OCI-LY1 (cell line): ENCODE measurements at regions not wholly inside any gene's neighbourhood (a gene's known extent, or its start where the extent isn't known, plus 50 kb on each side); places are given as distances from the start of the nearest gene placed in this dataset.
A peak's percentile ranks its signal among the peaks of the same experiment; 100 is the strongest.
"Not testable (repeated sequence)": the region's sequence is repeated elsewhere in the genome, so short reads cannot be mapped to it uniquely, and the experiment has no call there.

Source experiments
- H2AFZ ChIP-seq: fragments of 200-600 bp; sonication (generic), shearing (Covaris generic); 2 replicates; pipeline ENCODE4 v1.6.0; 2014; ENCODE audit warnings: antibody characterized with exemption, mild to moderate bottlenecking, low read length
- H3F3A ChIP-seq: fragments of 200-600 bp; sonication (generic), shearing (Covaris generic); 2 replicates; pipeline ENCODE4 v1.6.0; 2014; ENCODE audit warnings: mild to moderate bottlenecking, antibody characterized with exemption, low read length, moderate library complexity; ENCODE audit not compliant: insufficient read depth
- H3K27ac ChIP-seq: fragments of 200-600 bp; sonication (generic); 2 replicates; pipeline ENCODE4 v1.5.1; 2014; ENCODE audit warnings: low read length, mixed run types, mild to moderate bottlenecking, low read depth; ENCODE audit not compliant: poor library complexity, severe bottlenecking
- H3K27me3 ChIP-seq: fragments of 200-600 bp; sonication (generic); 2 replicates; pipeline ENCODE4 v1.6.0; 2014; ENCODE audit warnings: antibody characterized with exemption, mild to moderate bottlenecking, low read length, moderate library complexity; ENCODE audit not compliant: insufficient read depth
- H3K36me3 ChIP-seq: fragments of 200-600 bp; sonication (generic); 2 replicates; pipeline ENCODE4 v1.6.1; 2014; ENCODE audit warnings: mild to moderate bottlenecking, antibody characterized with exemption, low read length, moderate library complexity, mixed read lengths; ENCODE audit not compliant: insufficient read depth
- H3K4me1 ChIP-seq: fragments of 200-600 bp; sonication (generic); 2 replicates; pipeline ENCODE4 v1.5.1; 2014; ENCODE audit warnings: mild to moderate bottlenecking, low read length, moderate library complexity; ENCODE audit not compliant: insufficient read depth, severe bottlenecking
- H3K4me2 ChIP-seq: fragments of 200-600 bp; sonication (generic), shearing (Covaris generic); 2 replicates; pipeline ENCODE4 v1.6.1; 2014; ENCODE audit warnings: low read length
- H3K4me3 ChIP-seq: fragments of 200-600 bp; sonication (generic); 2 replicates; pipeline ENCODE4 v1.5.1; 2014; ENCODE audit warnings: low read length, low read depth, mild to moderate bottlenecking, mixed read lengths; ENCODE audit not compliant: poor library complexity, severe bottlenecking
- H3K79me2 ChIP-seq: fragments of 200-600 bp; shearing (Covaris generic); 2 replicates; pipeline ENCODE4 v1.6.1; 2016; ENCODE audit warnings: mixed run types, low read length, mixed read lengths; ENCODE audit not compliant: insufficient read depth
- H3K9ac ChIP-seq: fragments of 200-600 bp; sonication (generic), shearing (Covaris generic); 2 replicates; pipeline ENCODE4 v1.6.1; 2014; ENCODE audit warnings: mild to moderate bottlenecking, low read length, mixed read lengths
- H3K9me2 ChIP-seq: fragments of 200-600 bp; sonication (generic), shearing (Covaris generic); 2 replicates; pipeline ENCODE4 v1.6.1; 2014; ENCODE audit warnings: low read depth, mild to moderate bottlenecking, low read length, mixed read lengths
- H3K9me3 ChIP-seq: fragments of 200-600 bp; shearing (Covaris generic); 2 replicates; pipeline ENCODE4 v1.6.1; 2014; ENCODE audit warnings: low read length, mixed read lengths
- H4K20me1 ChIP-seq: fragments of 200-600 bp; sonication (generic), shearing (Covaris generic); 2 replicates; pipeline ENCODE4 v1.6.0; 2016; ENCODE audit warnings: mild to moderate bottlenecking, low read length; ENCODE audit not compliant: insufficient read depth
- EZH2 ChIP-seq: fragments of 200-600 bp; sonication (generic), shearing (Covaris generic); IDR thresholded peaks from 2 replicates; pipeline ENCODE4 v1.8.0; 2017; ENCODE audit warnings: borderline replicate concordance, mixed run types, mild to moderate bottlenecking, antibody characterized with exemption, low read length, moderate library complexity, mixed read lengths
- TF ChIP-seq, protein P1 (sequence below): fragments of 200-600 bp; sonication (generic), shearing (Covaris generic); IDR thresholded peaks from 2 replicates; pipeline ENCODE4 v1.5.1; 2017; ENCODE audit warnings: mild to moderate bottlenecking, antibody characterized with exemption, low read length, moderate library complexity, mixed read lengths

DNA sequence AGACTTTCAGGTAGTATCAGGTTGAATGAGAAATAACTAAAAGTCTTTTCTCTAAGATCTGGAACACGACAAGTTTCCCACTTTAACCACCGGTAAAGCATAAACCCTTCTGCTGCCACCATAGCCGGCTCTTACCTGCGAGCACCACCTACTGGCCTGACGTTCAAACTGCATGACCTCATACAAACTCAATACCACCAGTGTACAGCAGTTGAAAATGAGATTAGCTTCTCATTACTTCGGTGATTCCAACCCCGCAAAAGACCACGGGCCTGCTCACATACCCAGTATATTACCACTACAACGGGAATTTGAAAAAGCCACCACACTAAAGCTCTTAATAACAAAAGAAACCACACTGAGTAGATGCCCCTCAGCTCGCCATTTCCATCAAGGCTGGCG, 1238.6 kb downstream of the TMEM121 start:
- H3K27ac ChIP-seq = peak overlapping the region; percentile 94
- not testable (repeated sequence) for H3K4me2 ChIP-seq

DNA sequence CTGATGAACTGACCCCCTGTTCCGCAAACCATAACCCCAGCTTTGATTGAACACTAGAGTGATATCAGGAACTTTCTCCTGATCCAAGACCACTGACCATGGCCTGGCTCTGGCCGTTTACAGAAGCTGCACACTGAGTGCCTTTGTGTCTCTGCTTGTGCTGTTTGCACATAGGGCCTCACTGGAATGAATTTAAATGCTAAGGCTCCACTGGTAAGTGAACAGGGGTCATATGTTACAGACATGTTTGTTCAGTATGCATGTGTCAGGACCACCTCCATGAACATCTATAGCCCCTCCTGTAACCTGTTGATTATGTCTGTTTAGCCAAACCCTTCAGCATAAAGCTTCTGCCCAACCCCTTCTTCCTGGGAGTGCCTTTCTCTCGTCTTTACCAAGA, 1239.8 kb downstream of the TMEM121 start:
- TF ChIP-seq, protein P1, sequence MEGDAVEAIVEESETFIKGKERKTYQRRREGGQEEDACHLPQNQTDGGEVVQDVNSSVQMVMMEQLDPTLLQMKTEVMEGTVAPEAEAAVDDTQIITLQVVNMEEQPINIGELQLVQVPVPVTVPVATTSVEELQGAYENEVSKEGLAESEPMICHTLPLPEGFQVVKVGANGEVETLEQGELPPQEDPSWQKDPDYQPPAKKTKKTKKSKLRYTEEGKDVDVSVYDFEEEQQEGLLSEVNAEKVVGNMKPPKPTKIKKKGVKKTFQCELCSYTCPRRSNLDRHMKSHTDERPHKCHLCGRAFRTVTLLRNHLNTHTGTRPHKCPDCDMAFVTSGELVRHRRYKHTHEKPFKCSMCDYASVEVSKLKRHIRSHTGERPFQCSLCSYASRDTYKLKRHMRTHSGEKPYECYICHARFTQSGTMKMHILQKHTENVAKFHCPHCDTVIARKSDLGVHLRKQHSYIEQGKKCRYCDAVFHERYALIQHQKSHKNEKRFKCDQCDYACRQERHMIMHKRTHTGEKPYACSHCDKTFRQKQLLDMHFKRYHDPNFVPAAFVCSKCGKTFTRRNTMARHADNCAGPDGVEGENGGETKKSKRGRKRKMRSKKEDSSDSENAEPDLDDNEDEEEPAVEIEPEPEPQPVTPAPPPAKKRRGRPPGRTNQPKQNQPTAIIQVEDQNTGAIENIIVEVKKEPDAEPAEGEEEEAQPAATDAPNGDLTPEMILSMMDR = no peak
- TF ChIP-seq EZH2 = no peak
- Histone ChIP-seq H3K79me2 (no peaks in the 10 kb centered on the region), H3K4me3 (no peak overlapping the region), H3K4me2 (peak overlapping the region; percentile 50; the same call in 1 of the 2 replicates), H3K27me3 (no peaks in the 10 kb centered on the region), H3K9me3 (no peaks in the 10 kb centered on the region), H3K9ac (peak overlapping the region; percentile 64), H3K4me1 (peaks cover 68% of the 10 kb centered on the region), H3K9me2 (no peaks in the 10 kb centered on the region), H3K27ac (peak overlapping the region; percentile 94), H4K20me1 (no peaks in the 10 kb centered on the region), H2AFZ (no peak overlapping the region), H3K36me3 (no peaks in the 10 kb centered on the region), H3F3A (no peaks in the 10 kb centered on the region)

More for the DNA sequence above, 1238.6 kb downstream of the TMEM121 start:
- H3K9me2 ChIP-seq, H3F3A ChIP-seq, H3K4me3 ChIP-seq, H3K79me2 ChIP-seq, H3K9ac ChIP-seq, H2AFZ ChIP-seq, H4K20me1 ChIP-seq, H3K27me3 ChIP-seq, H3K9me3 ChIP-seq, H3K36me3 ChIP-seq: not testable (repeated sequence)
- peaks cover 58% of the 10 kb centered on the region for H3K4me1 ChIP-seq
- TF ChIP-seq, protein P1 = peak; percentile 55; the same call in 1 of the 2 replicates

DNA sequence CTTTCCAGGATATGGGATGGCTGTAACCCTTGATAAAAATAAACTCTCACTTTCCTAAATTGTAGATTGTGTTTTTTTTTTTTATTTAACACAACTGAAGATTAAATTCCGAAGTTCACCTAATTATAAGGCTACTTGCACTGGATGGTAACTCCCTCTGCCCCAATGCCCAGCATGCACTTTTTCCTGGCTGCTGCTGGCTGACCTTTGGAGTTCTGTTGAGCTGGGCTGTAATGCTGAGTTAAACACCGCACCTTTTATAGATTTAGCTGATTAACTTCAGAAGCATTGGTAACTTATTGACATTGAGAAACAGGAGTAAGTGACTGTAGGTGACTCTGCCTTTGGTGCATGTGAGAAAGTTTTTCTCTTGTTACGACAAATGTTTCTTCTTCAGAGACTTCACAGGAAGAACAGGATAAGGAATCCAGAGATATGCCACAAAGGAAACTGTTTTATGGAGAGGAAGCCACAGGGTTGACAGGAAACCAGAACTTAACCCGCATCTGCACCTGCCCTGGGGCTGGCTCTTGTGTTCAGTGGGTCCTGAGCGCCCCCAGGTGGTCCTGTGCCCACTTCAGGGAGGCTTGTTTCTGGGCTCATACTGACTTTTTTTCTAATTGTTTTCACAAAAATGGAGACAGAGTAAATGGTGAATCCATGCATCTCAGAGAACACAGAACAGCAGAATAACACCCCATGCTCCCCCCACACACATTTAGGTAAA, 1240.3 kb downstream of the TMEM121 start:
- peak overlapping the region; percentile 50 for H3K4me2 ChIP-seq
- H3F3A ChIP-seq, H3K4me3 ChIP-seq, H3K36me3 ChIP-seq, H4K20me1 ChIP-seq, H3K9me3 ChIP-seq, H3K27me3 ChIP-seq, H2AFZ ChIP-seq, H3K9me2 ChIP-seq, H3K79me2 ChIP-seq: not testable (repeated sequence)
- TF ChIP-seq, protein P1 = peak; percentile 58
- H3K4me1 ChIP-seq = peaks cover 73% of the 10 kb centered on the region
- peak overlapping the region; percentile 64 for H3K9ac ChIP-seq
- H3K27ac ChIP-seq = peak overlapping the region; percentile 94

DNA sequence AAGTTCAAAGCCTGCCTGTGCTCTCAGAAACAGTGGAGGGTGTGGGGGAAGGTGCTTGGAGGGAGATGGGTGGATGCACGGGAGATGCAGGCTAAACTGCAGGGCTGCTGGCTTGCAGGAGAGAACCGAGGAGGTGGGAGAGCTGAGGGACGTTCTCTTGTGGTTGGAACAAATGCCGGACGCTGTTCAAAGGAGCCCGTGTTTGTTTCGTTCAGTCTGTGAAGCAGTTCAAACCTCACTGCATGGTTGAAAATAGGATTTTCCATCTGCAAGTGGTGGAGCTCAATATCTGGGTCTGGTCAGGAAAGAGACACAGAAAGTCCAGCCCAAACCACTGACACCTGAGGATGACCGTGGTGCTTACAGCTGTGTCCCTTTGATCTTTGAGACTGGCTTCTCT, 1241.8 kb downstream of the TMEM121 start:
- not testable (repeated sequence) for H3K79me2 ChIP-seq, H4K20me1 ChIP-seq, H3K27me3 ChIP-seq, H3K9me3 ChIP-seq, H3K36me3 ChIP-seq, H3K9me2 ChIP-seq, H2AFZ ChIP-seq, H3F3A ChIP-seq
- peak overlapping the region; percentile 96 for H3K27ac ChIP-seq
- H3K4me1 ChIP-seq = peaks cover 80% of the 10 kb centered on the region
- H3K4me3 ChIP-seq = peak overlapping the region; percentile 49
- H3K4me2 ChIP-seq = peak overlapping the region; percentile 46; the same call in 1 of the 2 replicates
- peak overlapping the region; percentile 11; the same call in 1 of the 2 replicates for H3K9ac ChIP-seq

DNA sequence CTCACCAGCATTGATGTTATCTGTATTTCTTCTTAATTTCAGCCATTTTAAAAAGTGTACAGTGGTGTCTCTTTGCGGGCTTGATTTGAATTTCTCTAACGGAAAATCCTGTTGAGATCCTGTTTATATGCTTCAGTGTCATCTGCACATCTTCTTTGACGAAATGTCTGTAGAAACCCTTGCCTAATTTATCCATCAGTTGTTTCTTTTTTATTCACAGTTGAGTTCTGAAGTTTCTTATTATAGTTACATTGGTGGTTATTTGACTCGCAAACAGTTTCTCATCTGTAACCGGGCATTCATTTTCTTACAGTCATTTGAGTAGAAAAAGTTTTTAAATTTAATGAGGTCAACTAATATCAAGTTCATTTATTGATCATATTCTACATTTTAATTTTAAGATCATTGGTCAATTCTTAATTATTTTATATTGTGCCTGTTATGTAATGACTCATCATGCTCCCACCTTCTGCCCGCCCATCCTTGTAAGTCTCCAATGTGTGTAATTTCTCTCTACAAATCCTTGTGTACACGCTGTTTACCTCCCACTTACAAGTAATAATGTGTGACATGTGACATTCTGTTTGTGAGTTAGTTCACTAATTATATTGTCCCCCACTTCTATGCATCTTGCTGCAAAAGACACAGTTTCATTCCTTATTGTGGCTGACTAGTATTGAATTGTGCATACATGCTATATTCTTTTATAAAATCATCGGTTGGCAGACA, 1242.8 kb downstream of the TMEM121 start:
- peak overlapping the region; percentile 96 for H3K27ac ChIP-seq
- H3K4me1 ChIP-seq = peaks cover 88% of the 10 kb centered on the region
- peak overlapping the region; percentile 46 for H3K4me2 ChIP-seq
- H3F3A ChIP-seq, H3K79me2 ChIP-seq, H3K36me3 ChIP-seq, H4K20me1 ChIP-seq, H3K27me3 ChIP-seq, H3K9me2 ChIP-seq, H2AFZ ChIP-seq, H3K9me3 ChIP-seq: not testable (repeated sequence)
- peak overlapping the region; percentile 49 for H3K4me3 ChIP-seq
- peak overlapping the region; percentile 40 for H3K9ac ChIP-seq
